ENCODE measurements at regions not wholly inside any gene's neighbourhood (a gene's known extent, or its start where the extent isn't known, plus 50 kb on each side); places are given as distances from the start of the nearest gene placed in this dataset.
A peak's percentile ranks its signal among the peaks of the same experiment; 100 is the strongest.

GRCh38 chr5:175207321-175208040 lies 236.5 kb downstream of the DRD1 start:
- Histone ChIP-seq H3K27ac (ENCODE audit: low read length) (no peak overlapping the region), H3K36me3 (ENCODE audit: insufficient read depth, low read depth, low read length) (no peaks in the 10 kb centered on the region), H3K4me3 (ENCODE audit: low read length) (no peak overlapping the region), H3K27me3 (ENCODE audit: insufficient read depth, low read length) (no peaks in the 10 kb centered on the region), H3K9me3 (ENCODE audit: insufficient read depth, low read depth, low read length) (no peaks in the 10 kb centered on the region), H3K9ac (ENCODE audit: low read depth, low read length) (no peak overlapping the region), H3K4me1 (ENCODE audit: insufficient read depth, low read length) (no peaks in the 10 kb centered on the region)

- Histone ChIP-seq H3K36me3 (ENCODE audit: insufficient read depth, low read depth, low read length) (no peaks in the 10 kb centered on the region), H3K4me1 (ENCODE audit: insufficient read depth, low read length) (no peaks in the 10 kb centered on the region), H3K9me3 (ENCODE audit: insufficient read depth, low read depth, low read length) (no peaks in the 10 kb centered on the region), H3K27me3 (ENCODE audit: insufficient read depth, low read length) (no peaks in the 10 kb centered on the region), H3K27ac (ENCODE audit: low read length) (no peak overlapping the region), H3K9ac (ENCODE audit: low read depth, low read length) (no peak overlapping the region), H3K4me3 (ENCODE audit: low read length) (no peak overlapping the region)
Observed at GRCh38 chr5:175206669-175207068, 237.3 kb downstream of the DRD1 start.

GRCh38 chr5:175202463-175203068 lies 241.4 kb downstream of the DRD1 start:
- Histone ChIP-seq H3K36me3 (ENCODE audit: insufficient read depth, low read depth, low read length) (no peaks in the 10 kb centered on the region), H3K4me1 (ENCODE audit: insufficient read depth, low read length) (no peaks in the 10 kb centered on the region), H3K27me3 (ENCODE audit: insufficient read depth, low read length) (no peaks in the 10 kb centered on the region), H3K9me3 (ENCODE audit: insufficient read depth, low read depth, low read length) (no peaks in the 10 kb centered on the region), H3K9ac (ENCODE audit: low read depth, low read length) (no peak overlapping the region), H3K27ac (ENCODE audit: low read length) (no peak overlapping the region), H3K4me3 (ENCODE audit: low read length) (no peak overlapping the region)

GRCh38 chr5:175201393-175201792 lies 242.6 kb downstream of the DRD1 start:
- Histone ChIP-seq H3K9ac (ENCODE audit: low read depth, low read length) (no peak overlapping the region), H3K27ac (ENCODE audit: low read length) (no peak overlapping the region), H3K4me3 (ENCODE audit: low read length) (no peak overlapping the region), H3K27me3 (ENCODE audit: insufficient read depth, low read length) (no peaks in the 10 kb centered on the region), H3K36me3 (ENCODE audit: insufficient read depth, low read depth, low read length) (no peaks in the 10 kb centered on the region), H3K9me3 (ENCODE audit: insufficient read depth, low read depth, low read length) (no peaks in the 10 kb centered on the region), H3K4me1 (ENCODE audit: insufficient read depth, low read length) (no peaks in the 10 kb centered on the region)

GRCh38 chr5:175195698-175196656 lies 248.0 kb downstream of the DRD1 start:
- H3K36me3 ChIP-seq (ENCODE audit: insufficient read depth, low read depth, low read length): no peaks in the 10 kb centered on the region
- H3K9ac ChIP-seq (ENCODE audit: low read depth, low read length): no peak overlapping the region
- H3K9me3 ChIP-seq (ENCODE audit: insufficient read depth, low read depth, low read length): peaks cover 5% of the 10 kb centered on the region
- no peak overlapping the region for H3K27ac ChIP-seq (ENCODE audit: low read length)
- H3K4me1 ChIP-seq (ENCODE audit: insufficient read depth, low read length): peaks cover 7% of the 10 kb centered on the region; the same call in 1 of the 2 replicates
- peak overlapping the region; percentile 51 for H3K4me3 ChIP-seq (ENCODE audit: low read length)
- H3K27me3 ChIP-seq (ENCODE audit: insufficient read depth, low read length): no peaks in the 10 kb centered on the region

GRCh38 chr5:175181331-175181730 lies 262.7 kb downstream of the DRD1 start:
- Histone ChIP-seq H3K4me1 (ENCODE audit: insufficient read depth, low read length) (no peaks in the 10 kb centered on the region), H3K27me3 (ENCODE audit: insufficient read depth, low read length) (no peaks in the 10 kb centered on the region), H3K9me3 (ENCODE audit: insufficient read depth, low read depth, low read length) (no peaks in the 10 kb centered on the region), H3K36me3 (ENCODE audit: insufficient read depth, low read depth, low read length) (no peaks in the 10 kb centered on the region), H3K9ac (ENCODE audit: low read depth, low read length) (no peak overlapping the region), H3K27ac (ENCODE audit: low read length) (no peak overlapping the region), H3K4me3 (ENCODE audit: low read length) (no peak overlapping the region)

GRCh38 chr5:175170899-175171298 lies 273.1 kb downstream of the DRD1 start:
- no peak overlapping the region for H3K4me3 ChIP-seq (ENCODE audit: low read length)
- H3K27ac ChIP-seq (ENCODE audit: low read length): no peak overlapping the region
- H3K4me1 ChIP-seq (ENCODE audit: insufficient read depth, low read length): no peaks in the 10 kb centered on the region
- no peaks in the 10 kb centered on the region for H3K9me3 ChIP-seq (ENCODE audit: insufficient read depth, low read depth, low read length)
- H3K9ac ChIP-seq (ENCODE audit: low read depth, low read length): no peak overlapping the region
- no peaks in the 10 kb centered on the region for H3K27me3 ChIP-seq (ENCODE audit: insufficient read depth, low read length)
- H3K36me3 ChIP-seq (ENCODE audit: insufficient read depth, low read depth, low read length): no peaks in the 10 kb centered on the region

GRCh38 chr5:175168882-175169507 lies 275.0 kb downstream of the DRD1 start:
- no peak overlapping the region for H3K9ac ChIP-seq (ENCODE audit: low read depth, low read length)

GRCh38 chr5:175166026-175166425 lies 278.0 kb downstream of the DRD1 start:
- H3K4me3 ChIP-seq (ENCODE audit: low read length): no peak overlapping the region
- H3K4me1 ChIP-seq (ENCODE audit: insufficient read depth, low read length): no peaks in the 10 kb centered on the region
- H3K27ac ChIP-seq (ENCODE audit: low read length): no peak overlapping the region
- H3K36me3 ChIP-seq (ENCODE audit: insufficient read depth, low read depth, low read length): no peaks in the 10 kb centered on the region
- H3K9ac ChIP-seq (ENCODE audit: low read depth, low read length): no peak overlapping the region
- no peaks in the 10 kb centered on the region for H3K9me3 ChIP-seq (ENCODE audit: insufficient read depth, low read depth, low read length)
- H3K27me3 ChIP-seq (ENCODE audit: insufficient read depth, low read length): no peaks in the 10 kb centered on the region

More at GRCh38 chr5:175168882-175169507, 275.0 kb downstream of the DRD1 start:
- no peaks in the 10 kb centered on the region for H3K4me1 ChIP-seq (ENCODE audit: insufficient read depth, low read length)
- H3K27ac ChIP-seq (ENCODE audit: low read length): no peak overlapping the region
- H3K9me3 ChIP-seq (ENCODE audit: insufficient read depth, low read depth, low read length): no peaks in the 10 kb centered on the region
- no peak overlapping the region for H3K4me3 ChIP-seq (ENCODE audit: low read length)
- no peaks in the 10 kb centered on the region for H3K36me3 ChIP-seq (ENCODE audit: insufficient read depth, low read depth, low read length)
- H3K27me3 ChIP-seq (ENCODE audit: insufficient read depth, low read length): no peaks in the 10 kb centered on the region

GRCh38 chr5:175163586-175164275 lies 280.3 kb downstream of the DRD1 start:
- Histone ChIP-seq H3K4me3 (ENCODE audit: low read length) (no peak overlapping the region), H3K27me3 (ENCODE audit: insufficient read depth, low read length) (no peaks in the 10 kb centered on the region), H3K27ac (ENCODE audit: low read length) (no peak overlapping the region)

GRCh38 chr5:175162036-175162435 lies 281.9 kb downstream of the DRD1 start:
- Histone ChIP-seq H3K27ac (ENCODE audit: low read length) (no peak overlapping the region), H3K27me3 (ENCODE audit: insufficient read depth, low read length) (no peaks in the 10 kb centered on the region), H3K4me3 (ENCODE audit: low read length) (no peak overlapping the region)

More at GRCh38 chr5:175163586-175164275, 280.3 kb downstream of the DRD1 start:
- no peak overlapping the region for H3K9ac ChIP-seq (ENCODE audit: low read depth, low read length)
- H3K36me3 ChIP-seq (ENCODE audit: insufficient read depth, low read depth, low read length): no peaks in the 10 kb centered on the region
- no peaks in the 10 kb centered on the region for H3K4me1 ChIP-seq (ENCODE audit: insufficient read depth, low read length)
- no peaks in the 10 kb centered on the region for H3K9me3 ChIP-seq (ENCODE audit: insufficient read depth, low read depth, low read length)

More at GRCh38 chr5:175162036-175162435, 281.9 kb downstream of the DRD1 start:
- H3K36me3 ChIP-seq (ENCODE audit: insufficient read depth, low read depth, low read length): no peaks in the 10 kb centered on the region
- no peak overlapping the region for H3K9ac ChIP-seq (ENCODE audit: low read depth, low read length)
- H3K9me3 ChIP-seq (ENCODE audit: insufficient read depth, low read depth, low read length): no peaks in the 10 kb centered on the region
- no peaks in the 10 kb centered on the region for H3K4me1 ChIP-seq (ENCODE audit: insufficient read depth, low read length)
